Left kidney (tissue), 1 donor: ENCODE measurements at regions not wholly inside any gene's neighbourhood (a gene's known extent, or its start where the extent isn't known, plus 50 kb on each side); places are given as distances from the start of the nearest gene placed in this dataset.
A peak's percentile ranks its signal among the peaks of the same experiment; 100 is the strongest.

ENCODE experiments used
- DNase-seq: peaks from one replicate; pipeline ENCODE4 v3.0.0-alpha.2; 2013

GRCh38 chr18:2316751-2317696 lies 254.3 kb downstream of the METTL4 start:
- no peak for DNase-seq

- DNase-seq = no peak
Observed at GRCh38 chr18:2324459-2324858, 246.8 kb downstream of the METTL4 start.

GRCh38 chr18:2325308-2325849 lies 245.9 kb downstream of the METTL4 start:
- DNase-seq = no peak

GRCh38 chr18:2325933-2326332 lies 245.4 kb downstream of the METTL4 start:
- no peak for DNase-seq

- no peak for DNase-seq
Observed at GRCh38 chr18:2326999-2327398, 244.3 kb downstream of the METTL4 start.

GRCh38 chr18:2330764-2331163 lies 240.5 kb downstream of the METTL4 start:
- DNase-seq = no peak

GRCh38 chr18:2331491-2331890 lies 239.8 kb downstream of the METTL4 start:
- no peak for DNase-seq

- no peak for DNase-seq
Observed at GRCh38 chr18:2336690-2337392, 234.5 kb downstream of the METTL4 start.

- DNase-seq = peak; percentile 8
Observed at GRCh38 chr18:2337552-2338141, 233.7 kb downstream of the METTL4 start.

GRCh38 chr18:2338601-2339000 lies 232.7 kb downstream of the METTL4 start:
- no peak for DNase-seq

- no peak for DNase-seq
Observed at GRCh38 chr18:2340335-2340734, 231.0 kb downstream of the METTL4 start.

GRCh38 chr18:2348003-2348402 lies 223.3 kb downstream of the METTL4 start:
- DNase-seq = no peak

- no peak for DNase-seq
Observed at GRCh38 chr18:2351126-2351850, 220.0 kb downstream of the METTL4 start.

- DNase-seq = no peak
Observed at GRCh38 chr18:2354292-2354691, 217.0 kb downstream of the METTL4 start.

- no peak for DNase-seq
Observed at GRCh38 chr18:2356906-2357305, 214.4 kb downstream of the METTL4 start.

GRCh38 chr18:2360861-2361260 lies 210.4 kb downstream of the METTL4 start:
- no peak for DNase-seq

GRCh38 chr18:2368102-2368501 lies 203.2 kb downstream of the METTL4 start:
- no peak for DNase-seq

GRCh38 chr18:2376707-2377106 lies 194.6 kb downstream of the METTL4 start:
- DNase-seq = no peak

GRCh38 chr18:2380101-2380500 lies 191.2 kb downstream of the METTL4 start:
- no peak for DNase-seq

GRCh38 chr18:2381539-2381938 lies 189.8 kb downstream of the METTL4 start:
- no peak for DNase-seq

- no peak for DNase-seq
Observed at GRCh38 chr18:2387588-2387987, 183.7 kb downstream of the METTL4 start.

GRCh38 chr18:2390158-2390557 lies 181.1 kb downstream of the METTL4 start:
- no peak for DNase-seq
